Esophagus muscularis mucosa (tissue), 4 donors: ENCODE measurements at regions not wholly inside any gene's neighbourhood (a gene's known extent, or its start where the extent isn't known, plus 50 kb on each side); places are given as distances from the start of the nearest gene placed in this dataset.

Experiments used
- CTCF ChIP-seq, 3 experiments: fragments of 200-600 bp in 2 of 3; fragments of 450-650 bp in 1 of 3; sonication (generic) in 2 of 3; IDR thresholded peaks; one replicate each; pipeline ENCODE4 v1.5.1; 2017 to 2019; ENCODE audit warnings: antibody characterized with exemption in 3 of 3, mild to moderate bottlenecking in 2 of 3, moderate library complexity in 1 of 3
- EP300 ChIP-seq: sonication (generic); formaldehyde crosslinking; IDR thresholded peaks from one replicate; pipeline ENCODE4 v1.6.1; 2017; ENCODE audit warnings: antibody characterized with exemption
- POLR2A ChIP-seq: fragments of 450-650 bp; IDR thresholded peaks from one replicate; pipeline ENCODE4 v1.6.1; 2017; ENCODE audit warnings: antibody characterized with exemption, moderate library complexity, mild to moderate bottlenecking, low read depth
- POLR2AphosphoS5 ChIP-seq, 2 donors: sonication (generic); formaldehyde crosslinking; IDR thresholded peaks; one replicate each; pipeline ENCODE4 v1.6.1; 2017; ENCODE audit warnings: antibody characterized with exemption in 2 of 2

GRCh38 chr5:167837127-167837526 is 454.3 kb upstream of the WWC1 start:
- TF ChIP-seq CTCF (IDR thresholded peaks at IDR 0.05) (no peak), EP300 (no peak), POLR2AphosphoS5 (IDR thresholded peaks at IDR 0.05) (no peak), POLR2A (no peak)
